Parathyroid adenoma (tissue), 2 donors: ENCODE measurements at regions not wholly inside any gene's neighbourhood (a gene's known extent, or its start where the extent isn't known, plus 50 kb on each side); places are given as distances from the start of the nearest gene placed in this dataset.

Source experiments
- H2AFZ ChIP-seq: fragments of 300-600 bp; sonication (generic); one replicate; pipeline ENCODE4 v1.7.0; 2017; ENCODE audit warnings: antibody characterized with exemption, mild to moderate bottlenecking
- H3K27ac ChIP-seq: fragments of 300-600 bp; sonication (generic); one replicate; pipeline ENCODE4 v1.7.0; 2017
- H3K27me3 ChIP-seq: fragments of 300-600 bp; sonication (generic); one replicate; pipeline ENCODE4 v1.7.0; 2017; ENCODE audit warnings: low read length; ENCODE audit not compliant: control insufficient read depth, insufficient read depth
- H3K36me3 ChIP-seq: fragments of 300-600 bp; sonication (generic); one replicate; pipeline ENCODE4 v1.7.0; 2017; ENCODE audit warnings: low read length; ENCODE audit not compliant: control insufficient read depth, insufficient read depth
- H3K4me1 ChIP-seq: fragments of 300-600 bp; sonication (generic); one replicate; pipeline ENCODE4 v1.7.0; 2017; ENCODE audit warnings: control low read depth
- H3K4me2 ChIP-seq: fragments of 300-600 bp; sonication (generic); one replicate; pipeline ENCODE4 v1.7.0; 2017; ENCODE audit warnings: low read length
- H3K4me3 ChIP-seq: fragments of 300-600 bp; sonication (generic); one replicate; pipeline ENCODE4 v1.7.0; 2017; ENCODE audit warnings: low read depth, low read length
- H3K79me2 ChIP-seq: fragments of 300-600 bp; sonication (generic); one replicate; pipeline ENCODE4 v1.7.0; 2017; ENCODE audit warnings: control low read depth
- H3K9ac ChIP-seq: fragments of 300-600 bp; sonication (generic); one replicate; pipeline ENCODE4 v1.7.0; 2017; ENCODE audit warnings: mild to moderate bottlenecking
- H3K9me3 ChIP-seq: fragments of 300-600 bp; sonication (generic); one replicate; pipeline ENCODE4 v1.7.0; 2017; ENCODE audit warnings: low read length; ENCODE audit not compliant: control insufficient read depth
- TF ChIP-seq, protein P1 (sequence below): fragments of 300-600 bp; sonication (generic); IDR thresholded peaks from one replicate; pipeline ENCODE4 v1.7.0; 2017; ENCODE audit warnings: antibody characterized with exemption, mild to moderate bottlenecking
- donor health status: primary hyperparathyroidism.

DNA sequence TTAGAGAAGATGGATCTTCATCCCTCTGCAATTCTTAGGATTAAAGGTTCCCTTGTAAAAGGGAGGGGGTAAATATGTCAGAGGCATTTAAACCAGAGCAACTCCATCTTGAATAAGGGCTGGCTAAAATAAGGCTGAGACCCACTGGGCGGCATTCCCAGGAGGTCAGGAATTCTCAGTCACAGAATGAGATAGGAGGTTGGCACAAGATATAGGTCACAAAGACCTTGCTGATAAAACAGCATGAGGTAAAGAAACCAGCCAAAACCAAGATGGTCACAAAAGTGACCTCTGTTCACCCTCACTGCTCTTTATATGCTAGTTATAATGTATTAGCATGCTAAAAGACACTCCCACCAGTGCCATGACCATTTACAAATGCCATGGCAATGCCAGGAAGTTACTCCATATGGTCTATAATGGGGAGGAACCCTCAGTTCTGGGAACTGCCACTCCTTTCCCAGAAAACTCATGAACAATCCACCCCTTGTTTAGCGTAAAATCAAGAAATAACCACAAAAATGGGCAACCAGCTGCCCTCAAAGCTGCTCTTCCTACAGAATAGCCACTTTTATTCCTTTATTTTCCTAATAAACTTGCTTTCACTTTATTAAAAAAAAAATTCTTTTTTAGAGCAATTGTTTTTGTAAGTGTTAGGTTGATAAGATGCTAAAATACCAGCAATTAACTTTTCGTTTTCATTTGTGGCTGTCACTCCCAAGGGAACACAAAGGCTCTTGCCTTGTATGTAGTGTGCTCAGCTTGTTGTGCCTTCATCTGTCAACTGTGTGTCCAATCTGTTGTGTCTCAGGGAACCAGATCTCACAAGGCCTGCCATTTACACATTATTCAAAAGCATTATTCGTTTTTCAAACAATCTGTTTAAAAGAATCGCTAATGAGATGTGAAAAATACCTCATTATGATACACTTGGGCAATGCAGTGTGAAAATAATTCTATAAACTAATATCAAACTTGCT lies 205.2 kb upstream of the RGPD4 start:
- H3K4me2 ChIP-seq, result no peak overlapping the region
- H3K4me1 ChIP-seq, result no peaks in the 10 kb centered on the region
- TF ChIP-seq, protein P1, sequence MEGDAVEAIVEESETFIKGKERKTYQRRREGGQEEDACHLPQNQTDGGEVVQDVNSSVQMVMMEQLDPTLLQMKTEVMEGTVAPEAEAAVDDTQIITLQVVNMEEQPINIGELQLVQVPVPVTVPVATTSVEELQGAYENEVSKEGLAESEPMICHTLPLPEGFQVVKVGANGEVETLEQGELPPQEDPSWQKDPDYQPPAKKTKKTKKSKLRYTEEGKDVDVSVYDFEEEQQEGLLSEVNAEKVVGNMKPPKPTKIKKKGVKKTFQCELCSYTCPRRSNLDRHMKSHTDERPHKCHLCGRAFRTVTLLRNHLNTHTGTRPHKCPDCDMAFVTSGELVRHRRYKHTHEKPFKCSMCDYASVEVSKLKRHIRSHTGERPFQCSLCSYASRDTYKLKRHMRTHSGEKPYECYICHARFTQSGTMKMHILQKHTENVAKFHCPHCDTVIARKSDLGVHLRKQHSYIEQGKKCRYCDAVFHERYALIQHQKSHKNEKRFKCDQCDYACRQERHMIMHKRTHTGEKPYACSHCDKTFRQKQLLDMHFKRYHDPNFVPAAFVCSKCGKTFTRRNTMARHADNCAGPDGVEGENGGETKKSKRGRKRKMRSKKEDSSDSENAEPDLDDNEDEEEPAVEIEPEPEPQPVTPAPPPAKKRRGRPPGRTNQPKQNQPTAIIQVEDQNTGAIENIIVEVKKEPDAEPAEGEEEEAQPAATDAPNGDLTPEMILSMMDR, result no peak
- H2AFZ ChIP-seq, result no peak overlapping the region
- H3K79me2 ChIP-seq, result no peaks in the 10 kb centered on the region
- no peak overlapping the region for H3K9ac ChIP-seq
- no peak overlapping the region for H3K4me3 ChIP-seq
- H3K27me3 ChIP-seq, result no peaks in the 10 kb centered on the region
- no peaks in the 10 kb centered on the region for H3K36me3 ChIP-seq
- no peaks in the 10 kb centered on the region for H3K9me3 ChIP-seq
- H3K27ac ChIP-seq, result no peak overlapping the region

DNA sequence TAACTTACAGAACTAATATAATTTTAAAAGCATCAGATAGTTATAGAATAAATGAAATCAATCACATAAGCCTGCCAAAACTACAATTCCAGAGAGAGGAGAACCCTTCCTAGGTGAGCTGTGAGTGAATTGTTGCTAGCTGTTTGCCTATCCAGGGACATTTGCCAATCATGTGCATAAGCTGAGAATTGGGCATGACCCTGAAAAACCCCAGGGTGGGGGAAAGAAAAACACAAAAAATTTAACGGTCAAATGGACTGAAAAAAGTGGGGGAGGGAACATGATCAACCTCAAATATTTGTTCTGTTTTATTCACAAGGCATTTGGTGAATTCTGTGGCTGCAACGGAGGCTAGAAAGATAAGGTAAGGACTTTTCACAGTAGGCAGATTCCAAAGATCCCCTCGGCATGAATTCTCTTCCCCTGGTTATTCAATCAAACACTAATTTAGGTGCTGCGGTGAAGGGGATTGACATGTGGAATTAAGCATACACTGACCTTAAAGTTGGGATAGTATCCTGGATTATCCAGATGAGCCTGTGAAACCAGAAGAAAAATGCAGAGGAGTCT lies 203.9 kb upstream of the RGPD4 start:
- H2AFZ ChIP-seq, result no peak overlapping the region
- no peaks in the 10 kb centered on the region for H3K9me3 ChIP-seq
- H3K4me2 ChIP-seq, result no peak overlapping the region
- H3K27me3 ChIP-seq, result no peaks in the 10 kb centered on the region
- no peak overlapping the region for H3K27ac ChIP-seq
- no peaks in the 10 kb centered on the region for H3K4me1 ChIP-seq
- no peak overlapping the region for H3K9ac ChIP-seq
- H3K36me3 ChIP-seq, result no peaks in the 10 kb centered on the region
- H3K4me3 ChIP-seq, result no peak overlapping the region
- TF ChIP-seq, protein P1, result no peak
- H3K79me2 ChIP-seq, result no peaks in the 10 kb centered on the region

DNA sequence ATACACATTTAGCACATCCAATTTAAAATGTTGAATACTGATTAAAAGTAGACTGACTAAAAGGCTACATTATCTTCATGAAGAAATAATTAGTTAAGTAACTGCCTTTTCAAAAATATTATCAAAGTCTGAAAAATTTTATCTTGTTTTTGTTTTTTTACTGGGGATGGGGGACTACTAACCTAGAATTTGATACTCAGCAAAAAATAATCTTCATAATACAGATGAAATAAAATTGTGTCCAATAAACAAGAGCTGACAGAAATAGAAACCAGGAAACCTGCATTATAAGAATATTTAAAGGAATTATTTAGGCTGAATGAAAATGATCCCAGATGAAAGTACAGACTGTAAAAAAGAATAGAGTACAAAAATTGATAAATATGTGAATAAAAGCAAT lies 200.7 kb upstream of the RGPD4 start:
- TF ChIP-seq, protein P1, result no peak
- H2AFZ ChIP-seq, result no peak overlapping the region
- H3K27me3 ChIP-seq, result no peaks in the 10 kb centered on the region
- no peak overlapping the region for H3K4me2 ChIP-seq
- H3K4me3 ChIP-seq, result no peak overlapping the region
- no peaks in the 10 kb centered on the region for H3K9me3 ChIP-seq
- H3K27ac ChIP-seq, result no peak overlapping the region
- H3K4me1 ChIP-seq, result no peaks in the 10 kb centered on the region
- H3K79me2 ChIP-seq, result no peaks in the 10 kb centered on the region
- no peak overlapping the region for H3K9ac ChIP-seq
- no peaks in the 10 kb centered on the region for H3K36me3 ChIP-seq

DNA sequence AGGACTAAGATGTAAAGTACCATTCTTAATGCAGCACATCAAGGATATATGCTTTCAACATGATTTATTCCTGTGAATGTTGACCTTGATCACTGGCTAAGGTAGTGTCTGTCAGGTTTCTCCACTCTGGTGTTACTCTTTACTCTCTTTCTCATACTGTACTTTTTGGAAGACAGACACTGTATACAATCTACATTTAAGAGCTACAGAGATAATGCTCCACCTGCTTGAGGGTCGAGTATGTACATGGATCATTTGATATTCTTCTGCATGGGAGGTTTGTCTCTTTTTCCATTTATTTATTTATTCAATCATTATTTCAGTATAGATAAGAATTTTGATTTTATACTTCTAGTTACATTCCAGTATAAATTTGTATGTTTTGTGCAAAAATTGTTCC lies 199.5 kb upstream of the RGPD4 start:
- TF ChIP-seq, protein P1, result no peak
- no peaks in the 10 kb centered on the region for H3K4me1 ChIP-seq

More for the DNA sequence above, 199.5 kb upstream of the RGPD4 start:
- Histone ChIP-seq H3K79me2 (no peaks in the 10 kb centered on the region), H3K4me3 (no peak overlapping the region), H3K9me3 (no peaks in the 10 kb centered on the region), H3K27me3 (no peaks in the 10 kb centered on the region), H3K9ac (no peak overlapping the region), H3K36me3 (no peaks in the 10 kb centered on the region), H3K4me2 (no peak overlapping the region), H2AFZ (no peak overlapping the region), H3K27ac (no peak overlapping the region)
